ENCODE measurements at regions not wholly inside any gene's neighbourhood (a gene's known extent, or its start where the extent isn't known, plus 50 kb on each side); places are given as distances from the start of the nearest gene placed in this dataset.

GRCh38 chr5:62701036-62701435, 122.4 kb downstream of the LRRC70 start:
- TF ChIP-seq CTCF (IDR thresholded peaks at IDR 0.05) (no peak), POLR2AphosphoS5 (IDR thresholded peaks at IDR 0.05) (no peak), POLR2A (IDR thresholded peaks at IDR 0.05) (no peak)

Measured in suprapubic skin (tissue), 4 donors.